ENCODE measurements at regions not wholly inside any gene's neighbourhood (a gene's known extent, or its start where the extent isn't known, plus 50 kb on each side); places are given as distances from the start of the nearest gene placed in this dataset.

DNA sequence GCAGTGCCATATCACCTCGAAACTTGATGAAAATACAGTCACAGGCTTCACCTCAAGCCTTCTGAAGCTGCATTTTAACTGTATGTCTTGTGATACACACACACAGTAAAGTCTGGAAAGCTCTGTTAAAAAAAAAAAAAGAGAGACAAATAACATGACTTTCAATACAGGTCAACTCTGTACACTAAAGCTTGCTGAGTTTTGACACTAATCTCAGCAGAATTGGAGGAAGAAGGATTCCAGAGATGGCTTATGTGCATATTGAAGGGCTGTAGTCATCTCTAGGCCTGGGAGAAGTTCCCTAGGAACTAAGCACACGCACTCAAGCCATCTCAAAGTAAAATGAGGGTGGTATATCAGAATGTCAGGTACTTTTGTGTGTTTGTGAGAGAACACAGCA lies 875.1 kb downstream of the EPHA4 start:
- Histone ChIP-seq H3K4me1 (replicated peaks) (no peaks in the 10 kb centered on the region), H3K27ac (no peak overlapping the region), H3K9me3 (no peaks in the 10 kb centered on the region), H3K36me3 (no peaks in the 10 kb centered on the region), H3K4me3 (no peak overlapping the region), H3K27me3 (replicated peaks; ENCODE audit: insufficient read depth) (no peaks in the 10 kb centered on the region)
- intact Hi-C loops (cut with DNase I): no loop called here
- TF ChIP-seq POLR2AphosphoS5 (IDR thresholded peaks at IDR 0.05) (no peak), POLR2A (IDR thresholded peaks at IDR 0.05) (no peak)
- TF ChIP-seq, protein P1, sequence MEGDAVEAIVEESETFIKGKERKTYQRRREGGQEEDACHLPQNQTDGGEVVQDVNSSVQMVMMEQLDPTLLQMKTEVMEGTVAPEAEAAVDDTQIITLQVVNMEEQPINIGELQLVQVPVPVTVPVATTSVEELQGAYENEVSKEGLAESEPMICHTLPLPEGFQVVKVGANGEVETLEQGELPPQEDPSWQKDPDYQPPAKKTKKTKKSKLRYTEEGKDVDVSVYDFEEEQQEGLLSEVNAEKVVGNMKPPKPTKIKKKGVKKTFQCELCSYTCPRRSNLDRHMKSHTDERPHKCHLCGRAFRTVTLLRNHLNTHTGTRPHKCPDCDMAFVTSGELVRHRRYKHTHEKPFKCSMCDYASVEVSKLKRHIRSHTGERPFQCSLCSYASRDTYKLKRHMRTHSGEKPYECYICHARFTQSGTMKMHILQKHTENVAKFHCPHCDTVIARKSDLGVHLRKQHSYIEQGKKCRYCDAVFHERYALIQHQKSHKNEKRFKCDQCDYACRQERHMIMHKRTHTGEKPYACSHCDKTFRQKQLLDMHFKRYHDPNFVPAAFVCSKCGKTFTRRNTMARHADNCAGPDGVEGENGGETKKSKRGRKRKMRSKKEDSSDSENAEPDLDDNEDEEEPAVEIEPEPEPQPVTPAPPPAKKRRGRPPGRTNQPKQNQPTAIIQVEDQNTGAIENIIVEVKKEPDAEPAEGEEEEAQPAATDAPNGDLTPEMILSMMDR (IDR thresholded peaks at IDR 0.05): no peak
- 95% methylated on average over 2 of the region's 2 CpGs for WGBS
- DNase-seq (ENCODE audit: low spot score): no peak

DNA sequence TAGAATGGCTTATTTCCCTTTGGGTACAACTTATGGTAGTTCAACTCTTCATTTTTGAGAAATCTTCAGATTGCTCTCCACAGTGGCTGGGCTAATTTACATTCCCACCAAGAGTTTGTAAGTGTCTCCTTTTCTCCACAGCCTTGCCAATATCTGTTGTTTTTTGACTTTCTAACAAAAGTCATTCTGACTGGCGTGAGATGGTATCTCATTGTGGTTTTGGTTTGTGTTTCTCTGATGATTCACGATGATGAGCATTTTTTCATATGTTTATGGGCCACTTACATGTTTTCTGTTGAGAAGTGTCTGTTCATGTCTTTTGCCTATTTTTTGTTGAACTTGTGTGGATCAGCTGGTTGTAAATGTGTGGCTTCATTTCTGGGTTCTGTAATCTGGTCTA lies 871.0 kb downstream of the EPHA4 start:
- WGBS: 86% methylated on average over 2 of the region's 2 CpGs
- Histone ChIP-seq H3K27me3 (replicated peaks; ENCODE audit: insufficient read depth) (no peaks in the 10 kb centered on the region), H3K9me3 (no peaks in the 10 kb centered on the region), H3K4me3 (no peak overlapping the region), H3K4me1 (replicated peaks) (no peaks in the 10 kb centered on the region), H3K36me3 (no peaks in the 10 kb centered on the region), H3K27ac (no peak overlapping the region)
- intact Hi-C loops (cut with DNase I): no loop called here
- no peak for DNase-seq (ENCODE audit: low spot score)
- TF ChIP-seq POLR2AphosphoS5 (IDR thresholded peaks at IDR 0.05) (no peak), POLR2A (IDR thresholded peaks at IDR 0.05) (no peak)
- TF ChIP-seq, protein P1 (IDR thresholded peaks at IDR 0.05): no peak

DNA sequence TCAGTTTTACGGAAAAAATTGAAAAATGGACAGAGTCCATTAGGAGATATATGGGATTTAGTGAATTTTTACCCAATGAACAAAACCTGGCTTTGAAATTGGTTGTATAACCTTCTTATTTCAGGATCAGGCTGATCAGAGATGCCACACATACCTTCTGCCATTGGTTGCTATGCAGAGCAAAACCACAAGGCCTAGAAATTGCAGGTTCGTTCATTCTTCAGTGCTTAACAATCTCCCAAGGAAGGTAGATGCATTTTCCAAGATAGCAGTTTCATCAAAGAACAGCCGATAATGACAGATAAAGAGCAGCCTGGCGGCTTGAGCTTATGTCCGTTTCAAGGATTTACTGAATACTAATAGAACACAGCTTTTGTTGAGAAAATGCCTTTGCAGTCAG lies 868.8 kb downstream of the EPHA4 start:
- intact Hi-C loops (cut with DNase I): no loop called here
- Histone ChIP-seq H3K27ac (no peak overlapping the region), H3K36me3 (no peaks in the 10 kb centered on the region), H3K4me3 (no peak overlapping the region), H3K4me1 (replicated peaks) (no peaks in the 10 kb centered on the region), H3K9me3 (no peaks in the 10 kb centered on the region), H3K27me3 (replicated peaks; ENCODE audit: insufficient read depth) (no peaks in the 10 kb centered on the region)
- no peak for DNase-seq (ENCODE audit: low spot score)
- 86% methylated on average over 5 of the region's 5 CpGs for WGBS
- TF ChIP-seq POLR2A (IDR thresholded peaks at IDR 0.05): no peak
- TF ChIP-seq POLR2AphosphoS5 (IDR thresholded peaks at IDR 0.05): no peak
- TF ChIP-seq, protein P1 (IDR thresholded peaks at IDR 0.05): no peak

DNA sequence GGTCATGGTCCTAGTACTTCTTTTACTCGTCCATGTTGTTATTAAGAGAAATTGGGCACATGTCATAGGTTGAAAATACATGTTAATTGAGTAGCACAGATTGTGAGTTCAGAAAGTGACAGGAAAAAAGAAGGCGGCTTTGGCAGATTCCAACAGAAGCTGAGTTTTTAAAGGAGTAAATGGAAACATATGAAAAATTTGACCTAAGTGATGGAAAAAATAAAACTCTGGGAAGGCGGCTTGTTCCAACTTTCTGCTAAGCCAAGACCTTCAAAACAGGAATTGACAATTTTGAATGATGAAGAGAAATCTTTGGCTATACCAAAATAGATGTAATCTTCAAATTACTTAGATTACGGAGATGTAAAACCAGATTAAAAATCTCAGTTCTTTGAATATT lies 868.0 kb downstream of the EPHA4 start:
- Histone ChIP-seq H3K4me1 (replicated peaks) (no peaks in the 10 kb centered on the region), H3K27me3 (replicated peaks; ENCODE audit: insufficient read depth) (no peaks in the 10 kb centered on the region), H3K27ac (no peak overlapping the region), H3K9me3 (no peaks in the 10 kb centered on the region), H3K36me3 (no peaks in the 10 kb centered on the region), H3K4me3 (no peak overlapping the region)
- WGBS: 95% methylated on average over 4 of the region's 4 CpGs
- no peak for DNase-seq (ENCODE audit: low spot score)
- intact Hi-C loops (cut with DNase I): no loop called here
- no peak for TF ChIP-seq POLR2AphosphoS5 (IDR thresholded peaks at IDR 0.05)
- TF ChIP-seq POLR2A (IDR thresholded peaks at IDR 0.05): no peak
- TF ChIP-seq, protein P1 (IDR thresholded peaks at IDR 0.05): no peak

DNA sequence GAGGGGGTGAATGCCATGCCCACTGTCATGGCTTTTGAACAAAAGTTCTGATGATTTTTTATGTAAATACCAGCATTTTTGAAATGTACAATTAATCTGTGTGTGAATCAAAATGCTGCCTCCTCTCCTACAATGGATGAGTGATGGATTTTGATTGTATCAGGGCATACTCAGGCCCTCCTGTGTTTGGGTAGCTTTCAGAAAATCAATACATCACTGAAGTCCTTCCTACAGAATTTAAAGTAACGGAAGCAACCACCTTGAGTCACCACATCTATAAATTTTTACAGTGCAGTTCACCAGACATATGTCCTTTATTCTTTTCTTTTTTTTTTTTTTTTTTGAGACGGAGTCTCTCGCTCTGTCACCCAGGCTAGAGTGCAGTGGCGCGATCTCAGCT lies 867.3 kb downstream of the EPHA4 start:
- no peak overlapping the region for H3K4me3 ChIP-seq
- TF ChIP-seq POLR2AphosphoS5 (IDR thresholded peaks at IDR 0.05) (no peak), POLR2A (IDR thresholded peaks at IDR 0.05) (no peak)
- TF ChIP-seq, protein P1 (IDR thresholded peaks at IDR 0.05): no peak
- H3K27ac ChIP-seq: no peak overlapping the region
- H3K27me3 ChIP-seq (replicated peaks; ENCODE audit: insufficient read depth): no peaks in the 10 kb centered on the region
- H3K9me3 ChIP-seq: no peaks in the 10 kb centered on the region
- H3K36me3 ChIP-seq: no peaks in the 10 kb centered on the region
- no peaks in the 10 kb centered on the region for H3K4me1 ChIP-seq (replicated peaks)
- WGBS: 86% methylated on average over 5 of the region's 5 CpGs
- intact Hi-C loops (cut with DNase I): no loop called here
- no peak for DNase-seq (ENCODE audit: low spot score)
